ENCODE measurements at regions not wholly inside any gene's neighbourhood (a gene's known extent, or its start where the extent isn't known, plus 50 kb on each side); places are given as distances from the start of the nearest gene placed in this dataset.

GRCh38 chr14:84566109-84566508 is 963.8 kb upstream of the FLRT2 start:
- Histone ChIP-seq H3K79me2 (replicated peaks; ENCODE audit: insufficient read depth, low read length) (no peaks in the 10 kb centered on the region), H4K20me1 (ENCODE audit: insufficient read depth) (no peaks in the 10 kb centered on the region), H3K27me3 (ENCODE audit: insufficient read depth, low read depth, low read length) (no peaks in the 10 kb centered on the region), H3K4me2 (ENCODE audit: low read length) (no peak overlapping the region), H3K36me3 (ENCODE audit: insufficient read depth, low read length) (no peaks in the 10 kb centered on the region), H3K9ac (ENCODE audit: low read length) (no peak overlapping the region), H3K27ac (ENCODE audit: low read length) (no peak overlapping the region), H3F3A (ENCODE audit: insufficient read depth, low read length, poor library complexity, severe bottlenecking) (no peaks in the 10 kb centered on the region), H3K9me3 (ENCODE audit: low read length) (peaks cover 4% of the 10 kb centered on the region), H3K4me3 (ENCODE audit: low read length) (no peak overlapping the region), H3K9me2 (ENCODE audit: insufficient read depth, low read length) (no peaks in the 10 kb centered on the region), H2AFZ (ENCODE audit: low read depth, low read length) (no peak overlapping the region)
- TF ChIP-seq TAF1 (IDR thresholded peaks at IDR 0.05; ENCODE audit: low read depth): no peak
- no peak for TF ChIP-seq POLR2AphosphoS5 (IDR thresholded peaks at IDR 0.05)

GRCh38 chr14:84575681-84576080 is 954.3 kb upstream of the FLRT2 start:
- H3K79me2 ChIP-seq (replicated peaks; ENCODE audit: insufficient read depth, low read length): no peaks in the 10 kb centered on the region
- no peaks in the 10 kb centered on the region for H3F3A ChIP-seq (ENCODE audit: insufficient read depth, low read length, poor library complexity, severe bottlenecking)
- H3K4me3 ChIP-seq (ENCODE audit: low read length): no peak overlapping the region
- H3K27me3 ChIP-seq (ENCODE audit: insufficient read depth, low read depth, low read length): no peaks in the 10 kb centered on the region
- H3K9me2 ChIP-seq (ENCODE audit: insufficient read depth, low read length): no peaks in the 10 kb centered on the region
- no peak overlapping the region for H2AFZ ChIP-seq (ENCODE audit: low read depth, low read length)
- H3K27ac ChIP-seq (ENCODE audit: low read length): no peak overlapping the region
- no peak overlapping the region for H3K4me2 ChIP-seq (ENCODE audit: low read length)
- no peaks in the 10 kb centered on the region for H4K20me1 ChIP-seq (ENCODE audit: insufficient read depth)
- no peaks in the 10 kb centered on the region for H3K9me3 ChIP-seq (ENCODE audit: low read length)
- no peaks in the 10 kb centered on the region for H3K36me3 ChIP-seq (ENCODE audit: insufficient read depth, low read length)
- no peak overlapping the region for H3K9ac ChIP-seq (ENCODE audit: low read length)
- TF ChIP-seq REST (IDR thresholded peaks at IDR 0.05; ENCODE audit: borderline replicate concordance): no peak
- TF ChIP-seq CTCF (IDR thresholded peaks at IDR 0.05; ENCODE audit: poor library complexity, severe bottlenecking): no peak
- TF ChIP-seq TAF1 (IDR thresholded peaks at IDR 0.05; ENCODE audit: low read depth): no peak
- no peak for TF ChIP-seq SMC3 (conservative IDR thresholded peaks at IDR 0.05; ENCODE audit: poor library complexity)

- Histone ChIP-seq H3K4me2 (ENCODE audit: low read length) (no peak overlapping the region), H3K9ac (ENCODE audit: low read length) (no peak overlapping the region), H3K27ac (ENCODE audit: low read length) (no peak overlapping the region), H2AFZ (ENCODE audit: low read depth, low read length) (no peak overlapping the region), H3K27me3 (ENCODE audit: insufficient read depth, low read depth, low read length) (no peaks in the 10 kb centered on the region), H3K9me2 (ENCODE audit: insufficient read depth, low read length) (no peaks in the 10 kb centered on the region), H3K9me3 (ENCODE audit: low read length) (no peaks in the 10 kb centered on the region), H3K4me3 (ENCODE audit: low read length) (no peak overlapping the region), H3K79me2 (replicated peaks; ENCODE audit: insufficient read depth, low read length) (no peaks in the 10 kb centered on the region), H3F3A (ENCODE audit: insufficient read depth, low read length, poor library complexity, severe bottlenecking) (no peaks in the 10 kb centered on the region), H3K36me3 (ENCODE audit: insufficient read depth, low read length) (no peaks in the 10 kb centered on the region), H4K20me1 (ENCODE audit: insufficient read depth) (no peaks in the 10 kb centered on the region)
- TF ChIP-seq RAD21 (conservative IDR thresholded peaks at IDR 0.05) (no peak), EZH2 (IDR thresholded peaks at IDR 0.05; ENCODE audit: borderline replicate concordance, insufficient read depth, low read length, poor library complexity, severe bottlenecking) (no peak), REST (IDR thresholded peaks at IDR 0.05; ENCODE audit: borderline replicate concordance) (no peak), MXI1 (conservative IDR thresholded peaks at IDR 0.05; ENCODE audit: poor library complexity, severe bottlenecking) (no peak), EP300 (conservative IDR thresholded peaks at IDR 0.05; ENCODE audit: poor library complexity, severe bottlenecking) (no peak), POLR2AphosphoS5 (IDR thresholded peaks at IDR 0.05) (no peak), TAF1 (IDR thresholded peaks at IDR 0.05; ENCODE audit: low read depth) (no peak), CTCF (IDR thresholded peaks at IDR 0.05; ENCODE audit: poor library complexity, severe bottlenecking) (no peak), SMC3 (conservative IDR thresholded peaks at IDR 0.05; ENCODE audit: poor library complexity) (no peak)
Measured at GRCh38 chr14:84579292-84579691, 950.7 kb upstream of the FLRT2 start.
